K562 (cell line): ENCODE measurements at regions not wholly inside any gene's neighbourhood (a gene's known extent, or its start where the extent isn't known, plus 50 kb on each side); places are given as distances from the start of the nearest gene placed in this dataset.

Source experiments
- CTCF ChIP-seq, 3 experiments: IDR thresholded peaks in 2 of 3; conservative IDR thresholded peaks in 1 of 3; 2 replicates each; pipeline ENCODE4 v1.5.1; 2011 to 2012; ENCODE audit warnings: low read length in 3 of 3, mild to moderate bottlenecking in 3 of 3, control low read depth in 2 of 3, improper control_type of control experiment in 1 of 3, inconsistent platforms in 1 of 3, low read depth in 1 of 3, mixed read lengths in 1 of 3, moderate library complexity in 1 of 3; ENCODE audit not compliant: insufficient read depth in 2 of 3
- EZH2 ChIP-seq: IDR thresholded peaks from 2 replicates; pipeline ENCODE4 v1.6.1; 2012; ENCODE audit warnings: low read depth, mild to moderate bottlenecking, inconsistent platforms, low read length, borderline replicate concordance
- MLX ChIP-seq, 2 experiments: fragments of 450-650 bp in 1 of 2; sonication (generic) in 1 of 2; formaldehyde crosslinking; conservative IDR thresholded peaks; 2 replicates each; pipeline versions ENCODE4 v1.4.0 to v1.8.1; 2020 to 2022; ENCODE audit warnings: mild to moderate bottlenecking in 1 of 2, missing genetic modification reagents in 1 of 2
- MTA3 ChIP-seq: fragments of 450-650 bp; formaldehyde crosslinking; IDR thresholded peaks from 2 replicates; pipeline ENCODE4 v1.6.1; 2017; ENCODE audit warnings: mild to moderate bottlenecking, borderline replicate concordance
- NELFE ChIP-seq: IDR thresholded peaks from 2 replicates; pipeline ENCODE4 v1.6.1; 2011; ENCODE audit warnings: mild to moderate bottlenecking; ENCODE audit not compliant: insufficient read depth, insufficient read length
- POLR2AphosphoS5 ChIP-seq: IDR thresholded peaks from 2 replicates; pipeline ENCODE4 v1.6.1; 2011; ENCODE audit warnings: mild to moderate bottlenecking, low read depth, low read length, moderate library complexity; ENCODE audit not compliant: control insufficient read depth, insufficient read depth
- REST ChIP-seq, 2 experiments: fragments of 450-650 bp; formaldehyde crosslinking in 1 of 2; IDR thresholded peaks; 2 replicates each; pipeline versions ENCODE4 v1.4.0 to v1.6.1; 2014 to 2020; ENCODE audit warnings: mild to moderate bottlenecking in 2 of 2, borderline replicate concordance in 1 of 2, low read depth in 1 of 2
- TAF1 ChIP-seq: IDR thresholded peaks from 2 replicates; pipeline ENCODE4 v1.6.1; 2011; ENCODE audit warnings: mild to moderate bottlenecking, low read length, moderate library complexity; ENCODE audit not compliant: insufficient read depth, control insufficient read depth, severe bottlenecking; ENCODE audit errors: extremely low read depth
- ZBTB5 ChIP-seq: fragments of 450-650 bp; IDR thresholded peaks from 2 replicates; pipeline ENCODE4 v1.6.1; 2017; ENCODE audit warnings: antibody characterized with exemption

GRCh38 chr1:98251497-98251896 lies 330.7 kb upstream of the DPYD start:
- TF ChIP-seq CTCF (IDR thresholded peaks at IDR 0.05 in 2 of 3, conservative IDR thresholded peaks at IDR 0.05 in 1 of 3; ENCODE audit: insufficient read depth in 2 of 3, low read depth in 1 of 3, low read length in 3 of 3) (no peak), MLX (CRISPR knock-in tag; conservative IDR thresholded peaks at IDR 0.05) (no peak), REST (IDR thresholded peaks at IDR 0.05; ENCODE audit: borderline replicate concordance) (no peak), REST (CRISPR knock-in tag; IDR thresholded peaks at IDR 0.05; ENCODE audit: low read depth) (no peak), MTA3 (no peak), EZH2 (no peak), NELFE (no peak), POLR2AphosphoS5 (no peak), ZBTB5 (no peak), TAF1 (no peak)
